B cell (primary cell): ENCODE measurements at regions not wholly inside any gene's neighbourhood (a gene's known extent, or its start where the extent isn't known, plus 50 kb on each side); places are given as distances from the start of the nearest gene placed in this dataset.

Experiments
- CTCF ChIP-seq: fragments of 200-600 bp; IDR thresholded peaks from one replicate; pipeline ENCODE4 v1.8.0; 2022; ENCODE audit warnings: antibody characterized with exemption, mild to moderate bottlenecking
- EZH2 ChIP-seq: IDR thresholded peaks from 2 replicates; pipeline ENCODE4 v1.6.1; 2012; ENCODE audit warnings: borderline replicate concordance, low read depth, mild to moderate bottlenecking, moderate library complexity, low read length; ENCODE audit not compliant: insufficient read depth, poor library complexity, severe bottlenecking

- no peak for TF ChIP-seq CTCF
- TF ChIP-seq EZH2 = no peak
These were observed 556.5 kb downstream of the DHX35 start for GRCh38 chr20:39518654-39519053.
